Mucosa of gallbladder (tissue), 1 donor: ENCODE measurements at regions not wholly inside any gene's neighbourhood (a gene's known extent, or its start where the extent isn't known, plus 50 kb on each side); places are given as distances from the start of the nearest gene placed in this dataset.

Experiments
- DNase-seq: peaks from one replicate; pipeline ENCODE4 v3.0.0-alpha.2; 2020; ENCODE audit warnings: low spot score
- donor health status: DM: no; HTN: no; CAD: no.

DNA sequence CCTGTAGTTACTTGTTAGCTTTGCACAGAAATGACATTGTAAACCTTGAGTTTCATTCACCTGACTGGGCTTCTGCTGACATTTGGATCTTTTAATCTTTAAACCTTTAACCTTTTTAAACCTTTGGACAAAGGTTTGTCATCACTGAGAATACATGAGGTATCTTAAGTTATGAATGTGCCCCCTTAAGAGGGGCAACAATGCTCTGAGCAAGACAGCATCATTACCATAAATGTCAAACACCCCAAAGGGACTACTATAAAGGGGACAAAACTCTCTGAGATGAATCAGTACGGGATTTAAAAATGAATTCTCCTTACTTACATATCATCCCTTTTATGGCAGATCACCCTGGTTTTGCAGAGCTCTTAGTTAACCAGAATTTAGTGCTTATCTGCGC lies 203.3 kb downstream of the COG6 start:
- DNase-seq = no peak

DNA sequence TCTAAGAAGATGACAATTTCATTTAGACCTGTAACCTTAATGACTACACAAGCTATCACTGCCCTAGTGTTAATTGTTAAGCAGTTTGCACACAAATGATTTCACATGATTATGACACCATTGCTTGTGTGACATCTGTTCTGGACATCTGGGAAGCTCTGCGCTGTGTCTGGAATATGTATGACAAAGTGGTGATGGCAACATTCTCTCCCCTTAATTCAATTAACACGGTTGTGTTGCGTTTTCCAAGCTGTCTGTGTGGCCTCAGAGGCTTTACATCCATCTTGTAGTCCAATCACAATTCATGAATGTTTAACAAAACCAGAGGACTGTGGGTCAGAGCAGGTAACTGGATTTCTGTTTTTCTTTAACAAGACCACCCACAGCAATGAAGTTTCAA lies 204.4 kb downstream of the COG6 start:
- DNase-seq = no peak

DNA sequence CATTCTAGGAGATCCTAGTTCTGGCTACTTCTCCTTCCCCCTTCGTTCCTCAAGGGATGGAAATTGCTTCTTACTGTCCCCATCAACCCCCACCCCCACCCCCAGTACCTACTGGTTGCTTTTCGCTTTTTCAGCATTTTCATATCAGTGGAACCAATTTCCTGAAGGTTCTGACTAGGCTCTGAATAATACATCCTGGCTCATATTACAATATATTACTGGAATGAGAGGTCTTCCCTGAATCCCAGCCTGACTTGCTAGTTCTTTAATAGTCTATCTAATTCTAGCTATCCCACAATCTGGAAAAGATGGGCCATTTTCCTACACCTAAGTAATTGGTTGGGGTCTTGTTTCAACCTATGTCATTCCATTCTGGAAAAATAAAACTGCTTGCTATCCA lies 207.4 kb downstream of the COG6 start:
- no peak for DNase-seq

DNA sequence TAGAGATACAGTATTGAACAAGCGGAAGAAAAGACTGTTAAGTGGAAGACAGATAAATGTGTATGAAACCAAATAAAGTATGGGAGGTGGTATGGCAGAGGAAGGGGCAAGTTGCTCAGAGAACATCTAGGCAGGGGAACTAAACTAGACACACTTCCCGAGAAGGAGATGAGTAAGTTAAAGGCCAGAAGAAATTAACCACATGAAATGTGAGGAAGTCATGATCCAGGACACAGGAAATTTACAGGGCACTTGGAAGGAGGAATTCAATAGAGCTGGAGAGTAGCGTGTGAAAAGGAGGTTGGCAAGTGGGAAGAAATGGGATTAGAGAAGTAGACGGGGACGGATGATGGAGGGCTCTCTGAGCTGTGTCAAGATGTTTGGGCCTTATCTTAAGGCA lies 208.8 kb downstream of the COG6 start:
- DNase-seq = no peak

DNA sequence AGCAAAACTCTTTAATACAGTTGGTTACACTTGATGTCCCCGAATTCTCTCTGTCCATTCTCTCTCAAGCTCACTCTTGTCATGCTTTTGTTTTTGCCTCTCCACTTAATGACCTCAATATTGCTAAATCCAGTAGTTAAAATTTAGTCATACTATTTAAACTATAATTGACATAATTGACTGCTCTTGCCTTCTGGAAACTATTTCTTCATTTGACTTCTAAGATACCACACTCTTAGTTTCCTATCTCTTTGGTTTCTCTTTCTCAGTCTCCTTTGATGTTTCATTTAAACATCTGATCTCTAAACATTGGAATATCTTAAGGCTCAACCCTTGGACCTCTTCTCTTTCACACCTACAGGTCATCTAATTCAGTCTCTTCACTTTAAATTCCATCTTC lies 211.3 kb downstream of the COG6 start:
- no peak for DNase-seq

DNA sequence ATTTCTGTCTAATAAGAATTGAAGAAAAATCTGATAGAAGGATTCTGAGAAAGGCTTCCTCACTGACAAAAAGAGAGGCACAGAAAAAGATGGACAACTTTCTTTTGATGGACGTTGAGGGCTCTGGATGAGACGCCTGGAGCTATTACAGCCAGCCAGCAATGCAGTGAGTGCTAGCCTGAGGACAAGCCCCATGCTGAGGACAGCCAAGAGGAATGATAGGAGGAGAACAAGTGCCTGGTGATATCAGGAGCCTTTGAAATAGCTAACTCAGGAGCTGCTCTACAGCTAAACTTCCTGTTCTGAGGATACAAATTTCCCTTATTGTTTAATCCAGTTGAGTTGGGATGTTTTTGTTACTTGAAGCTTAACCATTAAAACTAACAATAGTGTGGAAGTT lies 212.3 kb downstream of the COG6 start:
- DNase-seq = no peak

DNA sequence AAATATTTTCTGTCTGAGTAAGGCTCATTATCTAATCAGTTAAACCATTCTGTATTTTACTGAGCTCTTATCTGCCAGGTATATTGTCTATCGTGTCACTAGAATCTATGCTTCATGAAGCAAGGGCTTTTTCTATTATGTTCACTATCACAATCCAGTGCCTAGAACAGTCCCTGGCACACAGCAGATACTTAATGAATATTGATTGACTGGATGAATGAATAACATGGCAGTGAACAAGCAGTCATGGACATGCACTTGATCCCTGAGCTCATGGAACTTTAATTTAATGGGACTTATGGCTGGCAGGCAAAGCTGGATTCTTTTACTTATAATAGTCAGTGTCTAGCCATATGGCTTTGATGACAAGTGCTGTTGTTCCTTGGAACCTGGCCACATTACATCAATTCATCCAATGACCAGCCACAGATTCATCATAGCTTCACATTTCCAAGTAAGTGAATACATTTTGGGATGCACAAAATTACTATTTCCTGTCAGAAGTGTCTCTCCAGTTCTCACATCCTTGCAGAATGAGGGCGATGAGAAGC lies 214.8 kb downstream of the COG6 start:
- DNase-seq = peak; percentile 53

DNA sequence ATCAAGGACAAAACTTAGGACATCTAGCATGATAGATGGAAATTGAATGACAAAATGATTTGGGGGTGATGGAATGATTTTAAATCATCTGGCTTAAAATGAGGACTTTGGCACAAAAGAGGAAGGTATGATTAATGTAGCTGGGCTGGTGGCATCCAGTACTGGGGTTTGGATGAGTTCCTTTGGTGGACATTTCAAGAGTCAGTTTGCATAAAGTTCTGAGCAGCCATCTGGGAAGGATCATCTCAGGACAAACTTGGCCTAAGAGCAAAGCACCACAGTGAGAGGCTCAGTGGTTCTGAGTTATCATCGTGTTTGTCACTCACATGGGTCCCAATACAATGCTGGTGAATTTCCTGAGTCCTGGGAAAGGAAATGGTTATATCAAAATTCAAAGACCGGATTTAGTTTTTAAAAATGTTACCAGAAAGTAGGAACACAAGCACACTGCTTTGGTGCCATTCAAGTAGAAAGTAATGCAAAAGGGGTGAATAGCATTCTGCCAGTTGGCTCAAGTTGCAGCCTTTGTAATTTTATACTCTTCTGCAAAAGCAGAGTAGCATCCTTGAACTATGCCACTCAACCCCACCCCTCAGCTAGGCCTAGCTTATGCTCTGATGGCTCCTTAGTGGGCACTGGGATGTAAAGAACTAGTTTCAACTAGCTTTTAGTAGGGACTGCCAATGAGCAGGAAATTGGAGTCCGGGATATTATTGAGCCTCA lies 219.0 kb downstream of the COG6 start:
- DNase-seq = no peak

DNA sequence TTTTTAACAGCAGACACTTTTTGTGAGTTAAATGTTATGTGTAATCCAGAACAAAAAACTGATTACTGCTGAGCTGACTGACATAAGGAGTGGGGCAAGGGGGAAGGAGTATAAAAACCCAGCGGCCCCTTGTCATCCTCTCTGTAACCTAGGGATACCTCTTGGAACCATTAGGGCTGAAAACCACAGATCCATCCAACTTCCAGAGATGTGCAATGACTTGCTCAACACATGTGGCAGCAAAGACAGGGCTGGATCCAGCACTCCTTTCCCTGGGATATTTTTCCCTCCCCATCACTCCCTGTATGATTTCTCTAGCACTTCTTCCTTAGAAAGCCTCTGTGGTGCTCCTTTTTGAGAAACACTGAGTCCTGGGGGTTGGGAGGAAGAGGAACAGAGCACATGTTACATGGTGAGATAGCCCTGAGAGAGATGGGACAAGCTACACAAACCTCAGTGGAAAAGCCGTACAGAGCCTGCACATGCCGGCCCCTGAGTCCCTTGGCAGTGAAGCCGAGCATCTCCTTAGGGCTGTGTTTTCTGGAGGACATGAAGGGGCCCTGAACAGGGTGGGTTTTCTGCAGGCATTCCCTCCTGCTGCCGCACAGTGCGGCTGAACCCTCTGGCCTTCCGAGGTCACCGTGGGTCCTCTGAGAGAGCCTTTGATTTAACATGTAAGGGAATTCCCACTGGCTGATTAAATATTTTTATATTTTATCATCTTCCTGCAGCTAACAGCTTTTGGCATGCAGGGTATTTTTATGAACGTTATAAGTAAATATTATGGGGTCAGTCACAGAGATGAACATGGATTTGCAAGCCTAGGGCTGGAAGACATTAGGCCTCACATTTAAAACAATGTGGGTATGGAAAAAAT lies 219.9 kb downstream of the COG6 start:
- DNase-seq = no peak

DNA sequence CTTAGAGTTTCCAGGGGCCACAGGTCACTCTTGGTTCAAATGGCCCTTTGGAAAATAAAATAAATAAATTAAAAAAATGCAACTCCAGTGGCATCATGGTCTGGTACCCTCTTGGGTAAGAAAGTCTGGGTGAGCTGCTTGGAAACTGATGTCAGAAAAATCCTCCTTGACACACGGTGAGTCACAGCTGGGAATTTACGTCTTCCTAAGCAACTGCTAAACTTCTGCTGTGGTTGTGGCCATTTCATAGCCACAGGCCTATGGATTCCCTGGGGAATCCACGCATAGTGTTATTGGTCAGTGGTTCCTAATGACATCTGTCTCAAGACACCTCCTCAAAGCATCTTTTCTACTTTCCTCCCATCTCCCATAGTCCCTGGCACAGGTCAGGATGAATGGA lies 220.8 kb downstream of the COG6 start:
- no peak for DNase-seq

DNA sequence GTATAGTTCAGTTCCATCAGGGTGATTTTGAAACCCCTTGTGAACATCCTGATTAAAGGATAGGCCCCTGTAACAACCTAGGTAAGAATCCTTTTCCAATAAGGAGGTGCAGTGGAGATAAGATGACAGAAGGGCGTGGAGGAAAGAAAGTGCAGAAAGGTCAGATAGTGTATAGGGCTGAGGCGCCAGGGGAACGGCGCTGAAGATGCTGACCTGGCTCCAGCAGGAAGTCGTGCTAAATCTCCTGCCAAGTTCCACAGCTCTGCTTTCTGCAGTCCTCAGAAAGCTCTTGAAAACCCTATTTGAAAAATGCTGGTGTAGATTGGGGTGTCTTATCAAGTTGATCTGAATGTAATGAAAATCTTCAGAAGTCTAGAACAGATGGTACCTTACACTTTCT lies 221.7 kb downstream of the COG6 start:
- DNase-seq = no peak

DNA sequence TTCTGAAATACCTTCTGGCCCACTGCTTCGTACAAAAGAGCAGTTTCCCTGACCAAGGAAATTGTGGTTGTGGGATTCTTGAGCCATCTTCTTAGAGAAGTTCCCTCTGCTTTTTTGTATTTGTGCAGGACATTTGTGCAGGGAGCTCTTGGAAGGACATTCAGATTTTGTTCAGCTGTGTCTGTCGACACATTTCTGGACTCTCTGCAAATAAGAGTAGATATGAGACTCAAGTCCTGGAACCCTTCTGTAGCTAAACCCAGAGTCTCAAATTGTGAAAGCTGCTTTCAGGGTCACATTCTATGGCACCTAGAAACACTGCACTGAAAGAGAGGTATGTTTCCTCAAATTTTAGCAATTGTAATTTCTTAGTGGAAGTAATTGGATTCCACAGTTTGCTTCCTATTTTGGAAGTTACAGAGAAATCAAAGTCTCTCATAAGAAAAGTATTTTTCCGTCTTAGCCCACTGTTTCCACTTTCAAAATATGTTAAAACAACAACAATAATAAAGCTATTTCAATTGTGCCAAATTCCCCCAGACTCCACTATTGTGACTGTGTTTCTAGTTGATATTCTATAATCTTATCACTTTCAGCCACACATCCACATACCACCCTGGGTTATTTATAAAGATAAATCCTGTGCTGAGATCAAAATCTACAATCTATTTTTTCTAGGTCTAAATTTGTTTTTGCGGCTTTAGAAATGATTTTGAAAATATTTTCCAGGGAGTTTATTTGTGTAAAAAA lies 224.0 kb downstream of the COG6 start:
- no peak for DNase-seq

DNA sequence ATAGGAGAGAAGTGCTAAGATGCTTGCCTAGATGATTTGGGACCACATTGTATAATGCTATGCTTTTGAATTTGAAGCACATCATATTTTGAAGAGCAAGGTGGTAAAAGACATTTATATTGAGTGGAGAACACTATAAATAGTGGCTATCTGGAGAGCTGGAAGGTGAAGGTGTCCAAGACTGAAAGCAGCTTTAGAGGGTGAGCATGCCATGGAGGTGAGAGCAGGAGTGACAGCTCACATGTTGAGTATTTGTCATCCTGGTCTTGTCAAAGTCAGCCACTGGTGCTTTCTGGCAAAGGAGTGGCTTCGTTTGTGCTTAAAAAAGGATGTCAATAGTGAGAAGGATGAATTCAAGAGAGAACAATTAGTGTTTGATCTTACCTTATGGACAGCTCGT lies 225.9 kb downstream of the COG6 start:
- DNase-seq = no peak

DNA sequence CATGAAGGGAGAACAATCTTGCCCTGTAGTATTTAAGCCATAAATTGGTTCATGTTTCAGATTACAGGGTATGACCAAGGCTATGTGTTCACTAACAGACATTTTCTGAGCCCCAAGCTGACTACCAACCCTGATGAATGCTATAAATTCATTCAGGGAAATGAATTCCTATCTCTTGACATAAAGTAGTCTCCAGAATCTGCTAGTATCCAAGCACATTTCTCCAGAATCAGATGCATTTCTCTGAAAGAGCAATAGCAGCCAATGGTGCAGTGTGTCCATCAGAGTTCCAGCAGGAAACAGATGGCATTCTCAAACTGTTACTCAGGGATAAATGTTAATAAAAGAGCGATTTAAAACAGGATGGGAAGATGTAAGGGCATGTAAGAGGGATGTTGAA lies 226.4 kb downstream of the COG6 start:
- DNase-seq = no peak

DNA sequence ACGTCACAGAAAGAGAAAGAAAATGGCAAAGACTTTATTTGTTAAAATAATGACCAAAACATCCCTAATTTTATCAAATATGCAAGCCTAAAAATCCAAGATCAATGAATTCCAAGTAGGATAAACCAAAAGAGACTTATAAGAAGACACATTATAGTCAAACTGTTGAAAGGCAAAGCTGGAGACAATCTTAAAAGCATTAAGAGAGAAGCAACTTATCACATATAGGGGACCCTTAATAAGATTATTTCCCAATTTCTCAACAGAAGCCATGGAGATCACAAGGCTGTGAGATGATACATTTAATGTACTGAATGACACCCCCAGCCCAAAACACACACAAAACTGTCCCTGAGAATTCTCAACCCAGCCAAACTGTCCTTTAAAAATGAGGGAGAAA lies 228.7 kb downstream of the COG6 start:
- no peak for DNase-seq

DNA sequence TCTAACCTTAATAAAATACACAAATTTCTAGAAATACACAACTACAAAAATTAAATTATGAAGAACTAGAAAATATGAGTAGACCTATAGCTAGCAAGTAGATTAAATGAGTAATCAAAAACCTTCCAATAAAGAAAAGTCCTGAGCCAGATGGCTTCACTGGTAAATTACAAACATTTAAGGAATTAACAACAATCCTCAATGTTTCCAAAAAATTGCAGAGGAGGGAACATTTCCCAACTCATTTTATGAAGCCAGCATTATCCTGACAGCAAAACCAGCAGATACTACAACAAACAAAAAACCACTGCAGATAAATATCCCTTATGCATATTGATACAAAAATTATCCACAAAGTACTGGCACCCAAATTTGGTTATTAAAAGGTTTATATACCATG lies 230.9 kb downstream of the COG6 start:
- no peak for DNase-seq

DNA sequence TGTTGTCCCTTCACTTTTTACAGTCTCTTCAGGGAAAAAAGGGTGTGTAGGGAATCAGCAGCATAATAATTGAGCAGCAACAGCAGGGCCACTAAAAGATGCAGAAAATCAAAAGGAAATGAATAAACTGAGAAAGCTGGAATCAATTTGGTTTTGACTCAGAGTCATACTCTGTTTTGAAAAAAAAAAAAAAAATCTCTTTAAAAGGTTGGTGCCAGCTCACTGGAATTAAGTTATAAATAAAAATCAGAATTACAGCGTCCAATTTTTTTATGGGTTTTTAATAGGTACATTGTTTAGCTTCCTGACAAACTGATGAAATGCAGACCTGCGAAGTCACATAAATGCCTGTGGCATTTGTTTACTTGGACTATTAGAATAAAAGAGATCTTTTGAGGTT lies 231.9 kb downstream of the COG6 start:
- DNase-seq = no peak

DNA sequence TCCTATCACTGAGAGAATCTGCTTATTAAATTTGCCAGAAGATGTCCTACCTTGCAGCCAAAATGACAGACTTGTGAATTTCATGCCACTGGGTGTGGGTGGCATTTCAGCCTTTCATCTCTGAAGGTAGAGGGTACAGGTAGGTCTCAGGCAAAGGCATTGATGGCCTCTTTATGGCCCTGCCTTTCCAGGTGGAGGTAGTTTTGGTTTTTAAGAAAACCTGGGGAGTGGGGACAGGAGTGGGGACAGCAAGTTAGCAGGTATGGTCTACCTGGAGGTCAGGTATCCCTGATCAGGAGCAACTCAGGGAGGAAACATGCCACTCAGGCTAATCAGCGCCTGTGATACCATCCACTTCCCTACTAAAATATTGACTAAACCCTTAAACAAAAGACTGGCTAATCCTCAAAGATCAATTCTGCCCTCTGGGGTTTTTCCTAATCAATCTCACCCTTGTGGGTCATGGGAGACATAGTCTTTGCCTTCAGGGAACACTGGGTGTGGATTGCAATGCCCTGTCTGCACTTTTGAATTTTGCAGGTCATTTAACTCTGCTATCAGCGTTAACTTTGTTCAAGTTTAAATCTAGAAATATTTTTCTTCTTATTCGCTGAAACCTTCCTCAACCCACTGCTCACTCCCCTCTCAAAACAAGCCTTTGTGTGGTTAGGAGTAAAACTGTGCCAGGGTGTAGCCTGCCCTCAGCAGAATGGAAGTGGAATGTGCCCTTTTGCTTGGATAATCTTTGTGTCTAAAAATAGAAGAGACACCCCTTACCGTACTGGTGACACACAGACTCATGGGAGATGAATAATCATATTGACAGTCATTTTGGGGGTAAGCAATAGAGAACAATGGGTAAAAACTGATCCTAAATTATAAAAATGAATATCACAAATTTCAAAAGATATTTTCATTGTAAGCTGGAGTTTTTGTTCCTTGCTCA lies 233.7 kb downstream of the COG6 start:
- DNase-seq = peak; percentile 40

DNA sequence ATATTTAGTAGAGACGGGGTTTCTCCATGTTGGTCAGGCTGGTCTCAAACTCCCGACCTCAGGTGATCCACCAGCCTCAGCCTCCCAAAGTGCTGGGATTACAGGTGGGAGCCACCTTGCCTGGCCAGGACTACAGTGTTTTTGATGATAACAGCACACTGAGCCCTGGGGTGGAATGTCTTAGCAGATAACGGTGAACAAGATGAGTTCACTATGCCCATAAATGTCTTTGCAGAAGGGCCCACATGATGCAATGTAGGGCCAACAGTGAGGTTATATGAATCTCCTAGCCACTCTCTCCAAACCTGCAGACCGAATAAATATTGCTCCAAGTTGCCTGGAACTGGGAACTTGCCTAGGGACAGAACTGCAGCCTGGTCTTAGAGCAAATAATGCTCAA lies 235.1 kb downstream of the COG6 start:
- no peak for DNase-seq

DNA sequence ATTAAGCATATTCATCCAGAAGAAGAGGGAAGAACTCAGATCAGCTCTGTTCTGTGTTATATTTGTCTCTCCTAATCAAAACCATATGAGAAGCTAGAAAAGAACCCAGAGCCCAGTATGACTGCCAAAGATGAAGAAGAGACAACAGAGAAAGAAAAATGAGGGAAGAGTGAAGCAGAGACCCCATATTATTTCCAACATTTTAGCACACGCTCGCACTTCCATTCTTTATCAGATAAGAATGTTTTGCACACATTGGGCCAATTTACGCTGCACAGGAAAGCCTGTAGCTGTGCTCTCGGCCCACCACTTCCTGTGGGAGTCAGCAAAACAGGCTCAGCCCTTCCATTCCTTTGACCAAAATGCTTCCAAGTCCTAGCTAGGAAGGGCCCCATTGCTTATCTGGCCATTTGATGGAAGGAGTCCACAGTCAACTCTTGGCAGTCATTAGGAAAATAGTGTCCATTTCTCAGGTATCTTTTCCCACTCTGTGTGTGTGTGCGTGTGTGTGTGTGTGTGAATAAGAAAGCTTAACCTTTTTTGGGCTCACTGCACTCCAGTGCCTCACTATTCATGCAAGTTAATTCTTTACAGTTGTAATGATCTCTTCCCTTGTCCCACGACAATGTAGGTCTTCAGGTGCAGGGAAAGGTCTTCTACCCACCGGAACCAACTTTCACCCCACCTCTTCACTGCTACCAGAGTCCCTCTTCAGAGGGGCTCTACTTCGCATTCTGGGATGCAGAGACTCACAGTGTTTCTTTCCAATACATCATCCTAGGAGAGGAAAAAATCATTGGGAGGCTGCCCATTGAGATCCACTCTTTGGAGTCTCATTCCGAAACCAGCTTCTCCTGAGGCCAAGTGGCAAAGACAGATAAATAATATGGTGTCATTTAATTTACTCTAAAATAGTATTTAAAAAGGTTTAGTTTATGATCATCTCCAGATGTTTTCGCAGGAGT lies 237.5 kb downstream of the COG6 start:
- DNase-seq = no peak
